HEK293T (cell line): ENCODE measurements at regions not wholly inside any gene's neighbourhood (a gene's known extent, or its start where the extent isn't known, plus 50 kb on each side); places are given as distances from the start of the nearest gene placed in this dataset.

Experiments used
- ELF4 ChIP-seq: fragments of 450-650 bp; IDR thresholded peaks from 2 replicates; pipeline ENCODE4 v1.6.1; 2017; ENCODE audit warnings: antibody characterized with exemption
- FOXA1 ChIP-seq: fragments of 450-650 bp; IDR thresholded peaks from 2 replicates; pipeline ENCODE4 v1.6.1; 2016; ENCODE audit warnings: mild to moderate bottlenecking
- FOXM1 ChIP-seq: fragments of 450-650 bp; IDR thresholded peaks from 2 replicates; pipeline ENCODE4 v1.6.1; 2017; ENCODE audit warnings: mild to moderate bottlenecking, borderline replicate concordance
- PKNOX1 ChIP-seq: fragments of 450-650 bp; IDR thresholded peaks from 2 replicates; pipeline ENCODE4 v1.6.1; 2016
- SP1 ChIP-seq: fragments of 450-650 bp; IDR thresholded peaks from 2 replicates; pipeline ENCODE4 v1.6.1; 2017
- ZNF384 ChIP-seq: fragments of 450-650 bp; IDR thresholded peaks from 2 replicates; pipeline ENCODE4 v1.6.1; 2016

GRCh38 chr12:69107541-69107940, 131.8 kb upstream of the CPSF6 start:
- no peak for TF ChIP-seq ZNF384
- no peak for TF ChIP-seq PKNOX1
- no peak for TF ChIP-seq ELF4
- no peak for TF ChIP-seq SP1
- no peak for TF ChIP-seq FOXM1
- TF ChIP-seq FOXA1: no peak
